ENCODE measurements at regions not wholly inside any gene's neighbourhood (a gene's known extent, or its start where the extent isn't known, plus 50 kb on each side); places are given as distances from the start of the nearest gene placed in this dataset.

GRCh38 chr19:31074199-31075125 is 274.8 kb downstream of the TSHZ3 start (continued):
- TF ChIP-seq TCF12 (IDR thresholded peaks at IDR 0.05; ENCODE audit: low read depth, low read length) (no peak), POLR2A (IDR thresholded peaks at IDR 0.05; ENCODE audit: control extremely low read depth in 1 of 2, low read depth in 2 of 2, low read length in 2 of 2) (no peak), SIN3A (conservative IDR thresholded peaks at IDR 0.05 in 1 of 2, IDR thresholded peaks at IDR 0.05 in 1 of 2; ENCODE audit: low read depth in 1 of 2, low read length in 2 of 2) (no peak), PHF8 (conservative IDR thresholded peaks at IDR 0.05; ENCODE audit: low read depth, low read length) (no peak), CHD2 (IDR thresholded peaks at IDR 0.05; ENCODE audit: low read length) (no peak), BRCA1 (IDR thresholded peaks at IDR 0.05; ENCODE audit: low read depth, low read length) (no peak), CBX8 (IDR thresholded peaks at IDR 0.05; ENCODE audit: borderline replicate concordance, low read depth, low read length) (no peak)
